GM10248 (cell line): ENCODE measurements at regions not wholly inside any gene's neighbourhood (a gene's known extent, or its start where the extent isn't known, plus 50 kb on each side); places are given as distances from the start of the nearest gene placed in this dataset.

Source experiments
- CTCF ChIA-PET: fragments of 300-600 bp; sonication (Branson Sonifier 250); formaldehyde crosslinking; extraction: SDS; loops from one replicate; lab custom pipeline; 2021; ENCODE audit warnings: antibody characterized with exemption; lab: Yijun Ruan, JAX
- POLR2A ChIA-PET: fragments of 350-650 bp; sonication (Branson Sonifier 250); formaldehyde crosslinking; extraction: SDS; loops from one replicate; lab custom pipeline; 2020; ENCODE audit warnings: antibody characterized with exemption; lab: Yijun Ruan, JAX
- DNase-seq: peaks from one replicate; pipeline ENCODE4 v3.0.0; 2012; ENCODE audit errors: extremely low spot score
- CTCF ChIP-seq: IDR thresholded peaks from 2 replicates; pipeline ENCODE4 v1.5.1; 2012; ENCODE audit warnings: mild to moderate bottlenecking, low read depth; ENCODE audit errors: extremely low read depth, missing control alignments, control extremely low read depth

GRCh38 chr3:174495928-174496327, 363.2 kb upstream of the NAALADL2 start:
- no peak for DNase-seq
- TF ChIP-seq CTCF, result no peak
- CTCF ChIA-PET, result interaction anchor here (1.4 to 1.8 kb wide), 2 partner anchors 9 to 11 kb away, joined by 3 to 4 read pairs; no protein-coding TSS in a partner anchor
- POLR2A ChIA-PET, result no interaction called here

- ChIA-PET POLR2A (no interaction called here), CTCF (no interaction called here)
- no peak for DNase-seq
- no peak for TF ChIP-seq CTCF
These were observed 360.5 kb upstream of the NAALADL2 start for GRCh38 chr3:174498638-174499037.

- POLR2A ChIA-PET, result no interaction called here
- DNase-seq, result no peak
- no peak for TF ChIP-seq CTCF
- CTCF ChIA-PET, result interaction anchor here (1.1 to 1.5 kb wide), 2 partner anchors 10 to 24 kb away, joined by 3 to 4 read pairs; no protein-coding TSS in a partner anchor
These were observed 353.9 kb upstream of the NAALADL2 start for GRCh38 chr3:174505266-174505665.

GRCh38 chr3:174524203-174524602, 334.9 kb upstream of the NAALADL2 start:
- TF ChIP-seq CTCF, result no peak
- POLR2A ChIA-PET, result no interaction called here
- CTCF ChIA-PET, result no interaction called here
- no peak for DNase-seq

- ChIA-PET POLR2A (no interaction called here), CTCF (no interaction called here)
- TF ChIP-seq CTCF, result no peak
- DNase-seq, result no peak
These were observed 329.8 kb upstream of the NAALADL2 start for GRCh38 chr3:174529298-174529697.

- ChIA-PET CTCF (no interaction called here), POLR2A (no interaction called here)
- no peak for TF ChIP-seq CTCF
- DNase-seq, result no peak
These were observed 327.7 kb upstream of the NAALADL2 start for GRCh38 chr3:174531262-174531982.

- POLR2A ChIA-PET, result no interaction called here
- TF ChIP-seq CTCF, result no peak
- CTCF ChIA-PET, result no interaction called here
- DNase-seq, result no peak
These were observed 326.9 kb upstream of the NAALADL2 start for GRCh38 chr3:174532216-174532615.
